ENCODE measurements at regions not wholly inside any gene's neighbourhood (a gene's known extent, or its start where the extent isn't known, plus 50 kb on each side); places are given as distances from the start of the nearest gene placed in this dataset.

GRCh38 chr15:37872661-37873060 lies 61.8 kb upstream of the TMCO5A start (continued):
- TF ChIP-seq RAD21 (IDR thresholded peaks at IDR 0.05) = peak; percentile 36 to 63

DNA sequence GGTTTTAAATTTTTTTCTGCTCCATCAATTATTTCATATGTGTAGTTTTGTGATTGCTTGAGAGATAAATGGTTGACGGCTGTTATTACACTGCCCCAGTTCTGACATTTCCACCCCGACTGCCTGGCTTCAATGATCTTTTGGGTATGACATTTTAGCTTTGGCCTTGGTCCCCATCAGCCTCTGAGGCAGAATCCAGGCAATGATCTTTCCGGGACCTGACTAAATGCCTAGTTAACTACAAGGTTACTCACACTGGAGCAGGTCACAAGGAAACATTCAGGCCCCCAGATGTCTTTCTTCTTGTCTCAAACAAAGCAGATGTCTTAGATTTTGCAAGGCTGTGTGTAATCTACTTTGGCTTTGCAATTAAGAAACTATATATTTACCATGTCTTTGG lies 61.1 kb upstream of the TMCO5A start:
- no peak for TF ChIP-seq CTCF (IDR thresholded peaks at IDR 0.05; ENCODE audit: low read depth, low read length, missing input control)
- no peak for TF ChIP-seq YY1 (IDR thresholded peaks at IDR 0.05)
- TF ChIP-seq FOXA2 (IDR thresholded peaks at IDR 0.05) = no peak
- no peak for TF ChIP-seq GABPA (IDR thresholded peaks at IDR 0.05 in 1 of 2, conservative IDR thresholded peaks at IDR 0.05 in 1 of 2)
- no peak for TF ChIP-seq FOXA1 (IDR thresholded peaks at IDR 0.05)
- TF ChIP-seq EGR1 (IDR thresholded peaks at IDR 0.05; ENCODE audit: low read depth in 2 of 2) = no peak
- no peak for TF ChIP-seq HNF4G (IDR thresholded peaks at IDR 0.05)
- TF ChIP-seq RAD21 (IDR thresholded peaks at IDR 0.05) = no peak
- no peak for TF ChIP-seq ZBTB33 (IDR thresholded peaks at IDR 0.05)
- TF ChIP-seq SP1 (IDR thresholded peaks at IDR 0.05) = no peak
- no peak for TF ChIP-seq JUND (IDR thresholded peaks at IDR 0.05)
- WGBS = 30% methylated on average over 3 of the region's 3 CpGs
- no peaks in the 10 kb centered on the region for H3K36me3 ChIP-seq (ENCODE audit: control insufficient read depth in 4 of 4, insufficient read depth in 3 of 4, low read depth in 1 of 4, low read length in 3 of 4)
- H3K27me3 ChIP-seq (ENCODE audit: control insufficient read depth in 4 of 4, insufficient read depth in 4 of 4, low read length in 3 of 4) = no peaks in the 10 kb centered on the region
- H3K4me1 ChIP-seq (ENCODE audit: control insufficient read depth in 4 of 4, insufficient read depth in 4 of 4, low read length in 3 of 4) = peaks cover 0 to 11% (median 7%) of the 10 kb centered on the region in 4 donors
- H3K27ac ChIP-seq (ENCODE audit: low read depth in 1 of 2, low read length in 2 of 2) = peak overlapping the region; percentile 56 to 74
- no peak for DNase-seq (ENCODE audit: low spot score)
- H3K4me3 ChIP-seq (ENCODE audit: low read depth in 1 of 3, low read length in 3 of 3) = no peak overlapping the region
- H3K9ac ChIP-seq (ENCODE audit: low read depth in 1 of 2, low read length in 2 of 2) = peak overlapping the region in 1 of 2 donors; percentile 53
- H3K9me3 ChIP-seq (ENCODE audit: control insufficient read depth in 4 of 4, low read length in 3 of 4) = no peaks in the 10 kb centered on the region

- Histone ChIP-seq H3K27ac (ENCODE audit: low read depth in 1 of 2, low read length in 2 of 2) (no peak overlapping the region), H3K9me3 (ENCODE audit: control insufficient read depth in 4 of 4, low read length in 3 of 4) (no peaks in the 10 kb centered on the region), H3K27me3 (ENCODE audit: control insufficient read depth in 4 of 4, insufficient read depth in 4 of 4, low read length in 3 of 4) (no peaks in the 10 kb centered on the region), H3K4me3 (ENCODE audit: low read depth in 1 of 3, low read length in 3 of 3) (no peak overlapping the region), H3K36me3 (ENCODE audit: control insufficient read depth in 4 of 4, insufficient read depth in 3 of 4, low read depth in 1 of 4, low read length in 3 of 4) (no peaks in the 10 kb centered on the region), H3K9ac (ENCODE audit: low read depth in 1 of 2, low read length in 2 of 2) (no peak overlapping the region), H3K4me1 (ENCODE audit: control insufficient read depth in 4 of 4, insufficient read depth in 4 of 4, low read length in 3 of 4) (peaks cover 5 to 19% (median 12%) of the 10 kb centered on the region in 4 donors)
- TF ChIP-seq TAF1 (conservative IDR thresholded peaks at IDR 0.05) = no peak
- no peak for TF ChIP-seq RAD21 (IDR thresholded peaks at IDR 0.05)
- no peak for TF ChIP-seq GABPA (IDR thresholded peaks at IDR 0.05 in 1 of 2, conservative IDR thresholded peaks at IDR 0.05 in 1 of 2)
- no peak for TF ChIP-seq ZBTB33 (IDR thresholded peaks at IDR 0.05)
- TF ChIP-seq HNF4A (conservative IDR thresholded peaks at IDR 0.05) = no peak
- TF ChIP-seq JUND (IDR thresholded peaks at IDR 0.05) = no peak
- TF ChIP-seq FOXA2 (IDR thresholded peaks at IDR 0.05) = no peak
- TF ChIP-seq MAX (IDR thresholded peaks at IDR 0.05) = no peak
- no peak for TF ChIP-seq CTCF (IDR thresholded peaks at IDR 0.05; ENCODE audit: low read depth, low read length, missing input control)
- no peak for TF ChIP-seq NR2F2 (IDR thresholded peaks at IDR 0.05)
- TF ChIP-seq RXRA (IDR thresholded peaks at IDR 0.05) = no peak
- TF ChIP-seq, protein P1, sequence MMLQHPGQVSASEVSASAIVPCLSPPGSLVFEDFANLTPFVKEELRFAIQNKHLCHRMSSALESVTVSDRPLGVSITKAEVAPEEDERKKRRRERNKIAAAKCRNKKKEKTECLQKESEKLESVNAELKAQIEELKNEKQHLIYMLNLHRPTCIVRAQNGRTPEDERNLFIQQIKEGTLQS (IDR thresholded peaks at IDR 0.05) = no peak
- no peak for TF ChIP-seq SP1 (IDR thresholded peaks at IDR 0.05)
- no peak for TF ChIP-seq FOXA1 (IDR thresholded peaks at IDR 0.05)
- no peak for TF ChIP-seq HNF4G (IDR thresholded peaks at IDR 0.05)
- no peak for TF ChIP-seq EGR1 (IDR thresholded peaks at IDR 0.05; ENCODE audit: low read depth in 2 of 2)
- TF ChIP-seq, protein P2, sequence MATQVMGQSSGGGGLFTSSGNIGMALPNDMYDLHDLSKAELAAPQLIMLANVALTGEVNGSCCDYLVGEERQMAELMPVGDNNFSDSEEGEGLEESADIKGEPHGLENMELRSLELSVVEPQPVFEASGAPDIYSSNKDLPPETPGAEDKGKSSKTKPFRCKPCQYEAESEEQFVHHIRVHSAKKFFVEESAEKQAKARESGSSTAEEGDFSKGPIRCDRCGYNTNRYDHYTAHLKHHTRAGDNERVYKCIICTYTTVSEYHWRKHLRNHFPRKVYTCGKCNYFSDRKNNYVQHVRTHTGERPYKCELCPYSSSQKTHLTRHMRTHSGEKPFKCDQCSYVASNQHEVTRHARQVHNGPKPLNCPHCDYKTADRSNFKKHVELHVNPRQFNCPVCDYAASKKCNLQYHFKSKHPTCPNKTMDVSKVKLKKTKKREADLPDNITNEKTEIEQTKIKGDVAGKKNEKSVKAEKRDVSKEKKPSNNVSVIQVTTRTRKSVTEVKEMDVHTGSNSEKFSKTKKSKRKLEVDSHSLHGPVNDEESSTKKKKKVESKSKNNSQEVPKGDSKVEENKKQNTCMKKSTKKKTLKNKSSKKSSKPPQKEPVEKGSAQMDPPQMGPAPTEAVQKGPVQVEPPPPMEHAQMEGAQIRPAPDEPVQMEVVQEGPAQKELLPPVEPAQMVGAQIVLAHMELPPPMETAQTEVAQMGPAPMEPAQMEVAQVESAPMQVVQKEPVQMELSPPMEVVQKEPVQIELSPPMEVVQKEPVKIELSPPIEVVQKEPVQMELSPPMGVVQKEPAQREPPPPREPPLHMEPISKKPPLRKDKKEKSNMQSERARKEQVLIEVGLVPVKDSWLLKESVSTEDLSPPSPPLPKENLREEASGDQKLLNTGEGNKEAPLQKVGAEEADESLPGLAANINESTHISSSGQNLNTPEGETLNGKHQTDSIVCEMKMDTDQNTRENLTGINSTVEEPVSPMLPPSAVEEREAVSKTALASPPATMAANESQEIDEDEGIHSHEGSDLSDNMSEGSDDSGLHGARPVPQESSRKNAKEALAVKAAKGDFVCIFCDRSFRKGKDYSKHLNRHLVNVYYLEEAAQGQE (IDR thresholded peaks at IDR 0.05) = no peak
- TF ChIP-seq YY1 (IDR thresholded peaks at IDR 0.05) = no peak
- DNase-seq (ENCODE audit: low spot score) = no peak
- 92% methylated on average over 3 of the region's 3 CpGs for WGBS
Measured at GRCh38 chr15:37876900-37877299, 57.5 kb upstream of the TMCO5A start.

All from liver (tissue), 8 donors.